Posterior vena cava (tissue), 2 donors: ENCODE measurements at regions not wholly inside any gene's neighbourhood (a gene's known extent, or its start where the extent isn't known, plus 50 kb on each side); places are given as distances from the start of the nearest gene placed in this dataset.
"Not testable (repeated sequence)": the region's sequence is repeated elsewhere in the genome, so short reads cannot be mapped to it uniquely, and the experiment has no call there.

Experiments used
- DNase-seq: peaks from one replicate; pipeline ENCODE4 v3.0.0-alpha.2; 2020; ENCODE audit warnings: low spot score
- intact Hi-C, 2 donors: fragments of 100-400 bp; cut with DNase I; formaldehyde crosslinking; loops; one replicate each; pipeline versions ENCODE4 v1.14.1 to v1.14.2; 2022 to 2023
- donor health status: DM: yes; HTN: yes; CAD: no.
- donor health status: DM: yes; HTN: yes; CAD: no.

GRCh38 chr3:95707268-95707667, 1107.1 kb upstream of the EPHA6 start:
- DNase-seq: no peak
- intact Hi-C loops: no loop called here

- intact Hi-C loops: no loop called here
- no peak for DNase-seq
These were observed 1103.7 kb upstream of the EPHA6 start for GRCh38 chr3:95710684-95711083.

- intact Hi-C loops: no loop called here
These were observed 1102.6 kb upstream of the EPHA6 start for GRCh38 chr3:95711789-95712188.

GRCh38 chr3:95715128-95715527, 1099.3 kb upstream of the EPHA6 start:
- intact Hi-C loops: no loop called here
- no peak for DNase-seq

More at GRCh38 chr3:95711789-95712188, 1102.6 kb upstream of the EPHA6 start:
- DNase-seq: no peak

GRCh38 chr3:95717048-95717447, 1097.3 kb upstream of the EPHA6 start:
- intact Hi-C loops: no loop called here
- DNase-seq: no peak

- DNase-seq: no peak
- intact Hi-C loops: no loop called here
These were observed 1096.2 kb upstream of the EPHA6 start for GRCh38 chr3:95718168-95718567.

- DNase-seq: no peak
- intact Hi-C loops: no loop called here
These were observed 1094.9 kb upstream of the EPHA6 start for GRCh38 chr3:95719481-95719880.

GRCh38 chr3:95721938-95722337, 1092.5 kb upstream of the EPHA6 start:
- intact Hi-C loops: no loop called here
- DNase-seq: no peak

- intact Hi-C loops: no loop called here
- no peak for DNase-seq
These were observed 1088.6 kb upstream of the EPHA6 start for GRCh38 chr3:95725770-95726169.

- DNase-seq: no peak
- intact Hi-C loops: no loop called here
These were observed 1082.6 kb upstream of the EPHA6 start for GRCh38 chr3:95731753-95732152.

- intact Hi-C loops: no loop called here
- no peak for DNase-seq
These were observed 1081.1 kb upstream of the EPHA6 start for GRCh38 chr3:95733336-95733735.

GRCh38 chr3:95738045-95738444, 1076.3 kb upstream of the EPHA6 start:
- intact Hi-C loops: no loop called here
- no peak for DNase-seq

- intact Hi-C loops, DNase-seq: not testable (repeated sequence)
These were observed 1069.5 kb upstream of the EPHA6 start for GRCh38 chr3:95744896-95745295.

- DNase-seq: no peak
- intact Hi-C loops: no loop called here
These were observed 1064.3 kb upstream of the EPHA6 start for GRCh38 chr3:95750097-95750496.

- intact Hi-C loops: no loop called here
- DNase-seq: no peak
These were observed 1062.9 kb upstream of the EPHA6 start for GRCh38 chr3:95751509-95751908.

GRCh38 chr3:95752199-95752598, 1062.2 kb upstream of the EPHA6 start:
- intact Hi-C loops: no loop called here
- no peak for DNase-seq

- DNase-seq: no peak
These were observed 1055.7 kb upstream of the EPHA6 start for GRCh38 chr3:95758707-95759106.

GRCh38 chr3:95759614-95760301, 1054.6 kb upstream of the EPHA6 start:
- intact Hi-C loops: no loop called here
- no peak for DNase-seq

More at GRCh38 chr3:95758707-95759106, 1055.7 kb upstream of the EPHA6 start:
- intact Hi-C loops: no loop called here

GRCh38 chr3:95775486-95776094, 1038.8 kb upstream of the EPHA6 start:
- DNase-seq: no peak
- intact Hi-C loops: no loop called here

- intact Hi-C loops: no loop called here
- no peak for DNase-seq
These were observed 1032.8 kb upstream of the EPHA6 start for GRCh38 chr3:95781598-95781997.

GRCh38 chr3:95789111-95789510, 1025.3 kb upstream of the EPHA6 start:
- DNase-seq: no peak
- intact Hi-C loops: no loop called here
